Fibroblast of villous mesenchyme (primary cell): ENCODE measurements at regions not wholly inside any gene's neighbourhood (a gene's known extent, or its start where the extent isn't known, plus 50 kb on each side); places are given as distances from the start of the nearest gene placed in this dataset.

Experiments used
- DNase-seq: peaks from one replicate; pipeline ENCODE4 v3.0.0-alpha.2; 2010; ENCODE audit warnings: low read depth
- H3K4me3 ChIP-seq: 2 replicates; pipeline ENCODE4 v1.5.1; 2011; ENCODE audit warnings: low read depth, mild to moderate bottlenecking, low read length
- TF ChIP-seq, protein P1 (sequence below): IDR thresholded peaks from 2 replicates; pipeline ENCODE4 v1.5.1; 2012; ENCODE audit warnings: low read depth, mild to moderate bottlenecking, low read length; ENCODE audit not compliant: insufficient read depth

- no peak overlapping the region for H3K4me3 ChIP-seq
- peak; percentile 73 for DNase-seq
- TF ChIP-seq, protein P1, sequence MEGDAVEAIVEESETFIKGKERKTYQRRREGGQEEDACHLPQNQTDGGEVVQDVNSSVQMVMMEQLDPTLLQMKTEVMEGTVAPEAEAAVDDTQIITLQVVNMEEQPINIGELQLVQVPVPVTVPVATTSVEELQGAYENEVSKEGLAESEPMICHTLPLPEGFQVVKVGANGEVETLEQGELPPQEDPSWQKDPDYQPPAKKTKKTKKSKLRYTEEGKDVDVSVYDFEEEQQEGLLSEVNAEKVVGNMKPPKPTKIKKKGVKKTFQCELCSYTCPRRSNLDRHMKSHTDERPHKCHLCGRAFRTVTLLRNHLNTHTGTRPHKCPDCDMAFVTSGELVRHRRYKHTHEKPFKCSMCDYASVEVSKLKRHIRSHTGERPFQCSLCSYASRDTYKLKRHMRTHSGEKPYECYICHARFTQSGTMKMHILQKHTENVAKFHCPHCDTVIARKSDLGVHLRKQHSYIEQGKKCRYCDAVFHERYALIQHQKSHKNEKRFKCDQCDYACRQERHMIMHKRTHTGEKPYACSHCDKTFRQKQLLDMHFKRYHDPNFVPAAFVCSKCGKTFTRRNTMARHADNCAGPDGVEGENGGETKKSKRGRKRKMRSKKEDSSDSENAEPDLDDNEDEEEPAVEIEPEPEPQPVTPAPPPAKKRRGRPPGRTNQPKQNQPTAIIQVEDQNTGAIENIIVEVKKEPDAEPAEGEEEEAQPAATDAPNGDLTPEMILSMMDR, result no peak
These were observed 217.6 kb upstream of the FOXQ1 start for GRCh38 chr6:1094306-1094705.

DNA sequence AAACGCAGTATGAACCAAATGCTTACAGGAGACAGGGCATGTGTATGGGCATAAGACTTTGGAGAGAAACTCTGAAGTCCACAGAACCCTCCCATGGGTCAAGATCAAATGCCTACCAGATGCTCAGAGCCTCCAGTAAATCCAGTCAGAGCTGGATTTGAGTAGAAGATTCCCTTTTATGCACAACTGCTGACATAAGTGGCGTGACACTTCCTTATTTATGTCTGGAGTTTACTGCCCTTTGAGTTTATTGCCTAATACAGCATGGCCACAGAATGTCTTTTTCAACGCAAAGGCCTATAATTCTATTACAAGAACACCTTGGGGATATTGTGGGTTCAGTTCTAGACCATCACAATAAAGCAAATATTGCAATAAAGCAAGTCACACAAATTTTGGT is 220.0 kb upstream of the FOXQ1 start:
- H3K4me3 ChIP-seq, result no peak overlapping the region
- TF ChIP-seq, protein P1, result no peak
- peak; percentile 84 for DNase-seq

GRCh38 chr6:1089859-1090258 is 222.0 kb upstream of the FOXQ1 start:
- TF ChIP-seq, protein P1, result no peak
- DNase-seq, result no peak
- H3K4me3 ChIP-seq, result no peak overlapping the region

GRCh38 chr6:1088492-1089001 is 223.4 kb upstream of the FOXQ1 start:
- no peak for DNase-seq
- TF ChIP-seq, protein P1, result no peak
- no peak overlapping the region for H3K4me3 ChIP-seq

- no peak overlapping the region for H3K4me3 ChIP-seq
- DNase-seq, result no peak
- TF ChIP-seq, protein P1, result no peak
These were observed 224.6 kb upstream of the FOXQ1 start for GRCh38 chr6:1087154-1087843.

DNA sequence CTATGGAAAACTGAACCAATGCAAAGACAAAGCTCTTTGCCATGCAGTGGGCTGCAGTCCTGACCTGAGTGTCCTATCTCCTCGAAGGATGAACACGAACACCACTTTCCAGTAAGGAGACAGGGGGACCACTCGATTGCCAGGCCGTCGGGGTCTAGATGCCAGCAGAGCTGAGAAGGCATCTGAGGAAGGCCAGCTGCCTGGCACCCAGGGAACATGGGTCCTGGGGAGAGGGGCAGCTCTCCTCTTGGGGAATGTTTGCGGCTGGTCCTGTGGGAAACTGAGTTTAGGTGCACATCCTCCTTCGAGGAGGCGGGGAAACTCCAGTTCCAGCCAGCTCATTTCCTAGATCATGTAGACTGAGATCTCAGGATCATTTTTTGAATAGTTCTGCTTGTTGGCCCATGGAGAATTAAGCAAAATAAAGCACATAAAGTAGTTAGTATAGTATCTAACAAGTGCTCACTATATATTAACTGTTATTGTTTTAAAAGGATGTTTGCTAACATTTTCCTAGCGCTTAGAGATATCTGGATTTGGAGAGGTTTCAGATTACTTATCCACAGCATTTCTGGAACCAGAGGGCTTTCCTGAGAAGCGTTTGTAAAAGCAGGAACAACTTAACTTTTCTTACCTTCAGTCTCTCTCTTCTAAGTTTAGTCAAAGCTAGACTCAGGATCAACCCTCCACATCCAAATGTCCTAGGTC is 225.3 kb upstream of the FOXQ1 start:
- TF ChIP-seq, protein P1, result no peak
- peak; percentile 25 for DNase-seq
- H3K4me3 ChIP-seq, result no peak overlapping the region
